Mesothelial cell of epicardium (in vitro differentiated cells): ENCODE measurements at regions not wholly inside any gene's neighbourhood (a gene's known extent, or its start where the extent isn't known, plus 50 kb on each side); places are given as distances from the start of the nearest gene placed in this dataset.

Experiments
- DNase-seq, 2 experiments: peaks; one replicate each; pipeline ENCODE4 v3.0.0; 2021; ENCODE audit warnings: low spot score in 2 of 2; ENCODE audit not compliant: unreplicated experiment in 2 of 2
- H3K27ac Mint-ChIP-seq: 2 replicates; pipeline ENCODE4 v1.8.0; 2021; ENCODE audit warnings: mixed read lengths
- H3K27me3 Mint-ChIP-seq: 2 replicates; pipeline ENCODE4 v1.8.0; 2021; ENCODE audit warnings: low read depth, mixed read lengths
- H3K36me3 Mint-ChIP-seq: 2 replicates; pipeline ENCODE4 v1.8.0; 2021; ENCODE audit warnings: mixed read lengths
- H3K4me1 Mint-ChIP-seq: 2 replicates; pipeline ENCODE4 v1.8.0; 2021; ENCODE audit warnings: mixed read lengths
- H3K4me3 Mint-ChIP-seq: 2 replicates; pipeline ENCODE4 v1.8.0; 2021; ENCODE audit warnings: mild to moderate bottlenecking, moderate library complexity, mixed read lengths
- H3K9me3 Mint-ChIP-seq: 2 replicates; pipeline ENCODE4 v1.8.0; 2021; ENCODE audit warnings: mixed read lengths
- CTCF ChIP-seq: fragments of 200-600 bp; sonication (generic); IDR thresholded peaks from one replicate; pipeline ENCODE4 v1.5.0; 2021; ENCODE audit warnings: antibody characterized with exemption; ENCODE audit not compliant: unreplicated experiment

DNA sequence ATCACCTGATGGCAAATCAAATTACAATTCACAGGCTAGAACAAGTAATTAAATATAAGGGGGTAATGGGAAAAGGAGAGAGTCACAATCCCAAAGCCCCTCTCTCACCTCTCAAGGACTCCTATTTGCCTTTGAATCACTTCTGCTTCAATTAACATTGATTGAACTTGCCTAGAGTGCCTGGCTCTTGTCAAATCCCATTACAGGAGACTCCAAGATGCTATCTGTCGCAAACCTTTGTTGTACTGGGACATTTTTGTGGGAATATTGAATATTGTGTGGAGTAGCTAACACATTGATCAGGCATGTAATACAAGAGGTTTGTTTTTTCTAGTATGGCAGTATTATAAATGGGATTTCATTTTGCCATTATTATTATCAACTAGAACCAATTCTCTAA, 412.8 kb upstream of the AZI2 start:
- TF ChIP-seq CTCF, result no peak
- Mint-ChIP-seq H3K27ac (no peak overlapping the region), H3K36me3 (no peaks in the 10 kb centered on the region), H3K27me3 (no peaks in the 10 kb centered on the region), H3K9me3 (no peaks in the 10 kb centered on the region), H3K4me3 (no peak overlapping the region), H3K4me1 (no peaks in the 10 kb centered on the region)
- no peak for DNase-seq

- Mint-ChIP-seq H3K9me3 (peaks cover 11% of the 10 kb centered on the region), H3K27ac (no peak overlapping the region), H3K27me3 (no peaks in the 10 kb centered on the region), H3K4me1 (no peaks in the 10 kb centered on the region), H3K4me3 (no peak overlapping the region), H3K36me3 (no peaks in the 10 kb centered on the region)
- DNase-seq, result no peak
- TF ChIP-seq CTCF, result no peak
Measured at GRCh38 chr3:28765194-28765593, 416.6 kb upstream of the AZI2 start.

GRCh38 chr3:28768439-28768838, 419.8 kb upstream of the AZI2 start:
- no peak for DNase-seq
- H3K27ac Mint-ChIP-seq, result no peak overlapping the region
- no peaks in the 10 kb centered on the region for H3K4me1 Mint-ChIP-seq
- peaks cover 40% of the 10 kb centered on the region for H3K9me3 Mint-ChIP-seq
- peaks cover 2% of the 10 kb centered on the region for H3K36me3 Mint-ChIP-seq
- no peaks in the 10 kb centered on the region for H3K27me3 Mint-ChIP-seq
- no peak overlapping the region for H3K4me3 Mint-ChIP-seq
- no peak for TF ChIP-seq CTCF

DNA sequence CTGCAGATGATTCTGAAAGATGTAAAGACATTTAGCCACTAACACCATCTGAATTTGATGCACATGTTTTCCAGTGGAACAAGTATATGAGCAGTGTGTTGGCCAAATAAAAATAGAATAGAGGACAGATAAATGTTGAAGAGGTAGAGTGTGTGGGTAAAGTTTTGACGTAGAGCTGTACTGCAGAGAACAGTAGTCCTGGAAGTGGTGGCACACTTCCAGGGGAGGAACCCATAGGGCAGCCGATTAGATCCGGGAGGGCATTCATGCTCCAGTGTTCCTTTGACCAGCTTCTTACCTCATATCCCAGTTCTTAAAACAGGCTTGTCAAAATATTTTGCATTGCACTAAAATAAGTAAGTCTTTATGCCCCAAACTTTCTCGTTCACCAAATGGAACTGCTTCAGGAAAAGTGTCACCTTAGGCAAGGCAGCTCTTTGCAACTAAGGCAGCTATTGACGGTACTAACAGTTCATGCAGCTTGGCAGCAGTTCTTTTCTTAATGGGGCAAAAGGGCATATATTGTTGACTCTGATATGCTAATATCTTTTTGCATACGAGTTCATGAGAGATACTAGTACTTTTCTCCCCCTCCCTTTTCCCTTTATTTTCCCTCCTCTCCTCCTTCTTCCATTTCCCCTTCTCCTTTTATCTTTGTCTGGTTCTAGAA, 429.3 kb upstream of the AZI2 start:
- H3K27me3 Mint-ChIP-seq, result peaks cover 1% of the 10 kb centered on the region
- peaks cover 2% of the 10 kb centered on the region for H3K36me3 Mint-ChIP-seq
- H3K27ac Mint-ChIP-seq, result no peak overlapping the region
- TF ChIP-seq CTCF, result no peak
- H3K4me1 Mint-ChIP-seq, result peaks cover 9% of the 10 kb centered on the region
- no peak overlapping the region for H3K4me3 Mint-ChIP-seq
- peaks cover 12% of the 10 kb centered on the region for H3K9me3 Mint-ChIP-seq
- no peak for DNase-seq

- peaks cover 1% of the 10 kb centered on the region for H3K27me3 Mint-ChIP-seq
Measured at GRCh38 chr3:28780480-28780879, 431.9 kb upstream of the AZI2 start.

More at GRCh38 chr3:28780480-28780879, 431.9 kb upstream of the AZI2 start:
- H3K4me1 Mint-ChIP-seq, result peaks cover 9% of the 10 kb centered on the region
- DNase-seq, result no peak
- peaks cover 3% of the 10 kb centered on the region for H3K9me3 Mint-ChIP-seq
- no peak for TF ChIP-seq CTCF
- no peaks in the 10 kb centered on the region for H3K36me3 Mint-ChIP-seq
- no peak overlapping the region for H3K27ac Mint-ChIP-seq
- H3K4me3 Mint-ChIP-seq, result no peak overlapping the region
